ENCODE measurements at regions not wholly inside any gene's neighbourhood (a gene's known extent, or its start where the extent isn't known, plus 50 kb on each side); places are given as distances from the start of the nearest gene placed in this dataset.

GRCh38 chr15:97156739-97157265, 803.7 kb upstream of the ARRDC4 start:
- TF ChIP-seq EZH2 (optimal IDR thresholded peaks at IDR 0.05; ENCODE audit: low read depth, low read length) (no peak), CTCF (IDR thresholded peaks at IDR 0.05; ENCODE audit: low read length) (no peak)

Measured in MM.1S (cell line).